ENCODE measurements at regions not wholly inside any gene's neighbourhood (a gene's known extent, or its start where the extent isn't known, plus 50 kb on each side); places are given as distances from the start of the nearest gene placed in this dataset.

GRCh38 chr5:50300878-50301277 is 140.2 kb downstream of the EMB start:
- Histone ChIP-seq H4K20me1 (replicated peaks; ENCODE audit: insufficient read depth) (no peaks in the 10 kb centered on the region), H3K36me3 (ENCODE audit: insufficient read depth) (peaks cover 7% of the 10 kb centered on the region; the same call in 1 of the 2 replicates), H3K4me1 (ENCODE audit: insufficient read depth) (no peaks in the 10 kb centered on the region), H3K79me2 (replicated peaks; ENCODE audit: insufficient read depth) (no peaks in the 10 kb centered on the region), H3K9me2 (ENCODE audit: insufficient read depth) (no peaks in the 10 kb centered on the region), H2AFZ (no peak overlapping the region), H3K4me3 (no peak overlapping the region), H3K4me2 (no peak overlapping the region), H3F3A (replicated peaks; ENCODE audit: low read depth) (no peaks in the 10 kb centered on the region), H3K27me3 (ENCODE audit: insufficient read depth) (no peaks in the 10 kb centered on the region), H3K27ac (ENCODE audit: low read depth) (no peak overlapping the region)
- H3K9me3 Mint-ChIP-seq, result peaks cover 82% of the 10 kb centered on the region
- no peak overlapping the region for H3K4me3 Mint-ChIP-seq
- H3K4me1 Mint-ChIP-seq, result no peaks in the 10 kb centered on the region
- H3K27me3 Mint-ChIP-seq (ENCODE audit: insufficient read depth, low read depth, poor library complexity), result no peaks in the 10 kb centered on the region
- no peak for TF ChIP-seq ETS1 (IDR thresholded peaks at IDR 0.05)
- TF ChIP-seq ZNF331 (CRISPR knock-in tag; IDR thresholded peaks at IDR 0.05; ENCODE audit: low read depth), result no peak
- no peak for TF ChIP-seq ZNF462 (CRISPR knock-in tag; IDR thresholded peaks at IDR 0.05)
- no peak for TF ChIP-seq NANOG (IDR thresholded peaks at IDR 0.05; ENCODE audit: borderline replicate concordance)
- no peak for TF ChIP-seq CREB1 (CRISPR knock-in tag; IDR thresholded peaks at IDR 0.05; ENCODE audit: low read depth)
- TF ChIP-seq EZH2 (IDR thresholded peaks at IDR 0.05; ENCODE audit: low read depth, unreplicated experiment), result no peak
- no peak for TF ChIP-seq POLR2AphosphoS5 (IDR thresholded peaks at IDR 0.05; ENCODE audit: low read depth)
- TF ChIP-seq REST (IDR thresholded peaks at IDR 0.05; ENCODE audit: unreplicated experiment), result no peak
- H3K36me3 Mint-ChIP-seq (ENCODE audit: low read depth), result peaks cover 10% of the 10 kb centered on the region
- DNase-seq (ENCODE audit: low spot score) (no peak), ATAC-seq (no peak)
- H3K27ac Mint-ChIP-seq, result no peak overlapping the region

All from GM23338 (cell line).